GM21529 (cell line): ENCODE measurements at regions not wholly inside any gene's neighbourhood (a gene's known extent, or its start where the extent isn't known, plus 50 kb on each side); places are given as distances from the start of the nearest gene placed in this dataset.
A peak's percentile ranks its signal among the peaks of the same experiment; 100 is the strongest.
"Not testable (repeated sequence)": the region's sequence is repeated elsewhere in the genome, so short reads cannot be mapped to it uniquely, and the experiment has no call there.

Experiments used
- ATAC-seq: cut with Tn5 transposase; IDR thresholded peaks from one replicate; pipeline ENCODE4 v1.9.1; 2021; ENCODE audit not compliant: unreplicated experiment

GRCh38 chr2:43075054-43075593, 151.3 kb downstream of the ZFP36L2 start:
- ATAC-seq = no peak

DNA sequence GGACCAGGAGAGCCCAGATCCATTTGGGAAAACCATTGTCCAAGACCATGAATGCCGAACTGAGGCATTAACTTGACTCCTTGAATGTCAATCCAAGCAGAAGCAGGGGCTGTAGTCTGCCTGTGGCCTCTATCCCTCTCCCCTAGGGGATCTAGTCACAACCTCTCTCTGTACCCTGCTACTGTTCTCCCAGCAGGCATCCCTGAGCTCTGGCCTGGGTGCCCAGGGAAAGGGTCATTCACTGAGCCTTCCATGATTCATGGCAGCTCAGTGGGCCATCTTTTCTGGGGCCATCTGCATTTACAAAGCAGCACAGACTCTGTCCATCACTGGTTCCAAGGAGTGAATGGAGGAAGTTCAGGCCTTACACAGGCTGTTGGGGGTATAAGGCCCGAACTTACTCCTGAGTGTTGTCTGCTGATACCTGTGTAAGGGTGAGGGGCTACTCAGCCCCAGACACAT, 151.8 kb downstream of the ZFP36L2 start:
- no peak for ATAC-seq

GRCh38 chr2:43074052-43074451, 152.4 kb downstream of the ZFP36L2 start:
- no peak for ATAC-seq

DNA sequence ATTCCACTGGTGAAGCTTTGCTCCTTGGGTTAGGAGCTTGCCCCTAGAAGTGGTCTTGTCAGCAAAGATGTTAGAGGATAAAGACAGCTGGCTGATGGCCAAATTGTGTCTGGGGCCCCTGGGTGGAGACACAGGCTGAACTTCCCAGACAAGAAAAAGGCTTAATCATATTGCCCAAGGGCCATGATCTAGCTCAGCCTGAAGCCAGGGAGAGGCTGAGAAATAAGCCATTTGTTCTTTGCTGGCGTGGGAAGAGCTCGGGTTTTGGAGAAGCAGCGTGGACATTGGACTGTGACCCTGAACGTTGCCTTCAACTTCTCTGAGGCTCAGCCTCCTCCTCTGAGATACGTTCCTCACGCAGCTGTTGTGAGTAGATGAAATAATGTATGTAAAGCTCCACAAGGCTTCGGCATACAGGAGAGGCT, 153.0 kb downstream of the ZFP36L2 start:
- no peak for ATAC-seq

GRCh38 chr2:43071599-43072550, 154.5 kb downstream of the ZFP36L2 start:
- no peak for ATAC-seq

DNA sequence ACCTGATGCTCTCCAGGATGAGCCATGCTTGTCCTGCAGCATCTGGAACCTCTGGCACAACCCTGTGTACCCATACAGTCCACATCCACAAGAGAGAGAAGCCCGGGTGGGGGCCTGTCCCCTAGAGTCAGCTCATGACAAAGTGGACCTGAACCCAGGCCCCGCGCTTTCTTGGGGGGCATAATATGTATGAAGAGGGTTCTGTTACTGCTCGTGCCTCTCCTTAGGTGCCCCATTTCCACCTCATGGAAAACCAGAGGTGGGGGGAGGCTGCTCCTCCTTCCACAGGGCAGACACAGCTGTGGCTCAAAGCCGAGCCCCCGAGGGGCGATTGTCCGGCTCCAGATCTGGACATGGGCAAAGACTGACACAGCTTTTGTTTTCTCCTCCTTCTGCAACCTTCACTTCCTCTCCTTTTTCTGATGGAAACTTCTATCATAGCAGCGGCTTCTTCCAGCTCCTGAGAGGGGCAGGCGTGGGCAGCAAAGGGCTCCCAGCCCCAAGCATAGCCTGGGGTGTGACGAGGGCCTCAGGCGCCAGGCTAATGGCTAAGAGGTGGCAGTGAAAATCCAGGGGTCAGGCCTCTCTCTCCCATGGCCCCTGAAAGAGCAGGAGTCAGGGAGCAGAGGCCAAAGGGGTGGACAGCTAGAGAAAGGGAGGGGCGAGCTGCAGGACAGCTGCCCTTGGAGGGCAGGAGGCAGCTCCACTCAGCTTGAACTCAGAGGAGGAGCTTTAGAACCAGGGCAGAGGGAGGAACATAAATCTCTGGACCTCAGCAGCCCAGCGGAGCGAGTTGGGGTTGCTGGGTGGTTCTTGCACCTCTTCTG, 155.5 kb downstream of the ZFP36L2 start:
- no peak for ATAC-seq

DNA sequence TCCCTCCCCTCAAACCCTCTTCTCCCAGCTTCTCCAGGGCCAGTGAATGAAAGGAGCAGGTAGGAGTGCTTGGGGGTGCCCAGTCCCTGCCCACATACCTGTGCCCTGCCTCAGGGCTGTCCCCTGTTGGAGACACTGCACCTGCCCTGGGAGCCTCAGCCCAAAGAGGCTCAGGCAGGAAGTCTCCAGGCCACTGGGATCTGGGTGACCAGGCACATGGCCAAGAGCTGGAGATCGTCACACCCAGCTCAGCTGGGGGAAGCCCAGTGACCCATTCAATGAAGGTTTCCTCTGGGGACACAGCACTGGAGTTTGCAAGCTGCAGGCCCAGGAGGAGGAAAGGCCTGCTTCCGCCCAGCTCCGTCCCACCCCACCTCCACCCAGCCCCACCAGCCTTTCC, 156.4 kb downstream of the ZFP36L2 start:
- ATAC-seq = no peak

- no peak for ATAC-seq
These were observed 157.5 kb downstream of the ZFP36L2 start for GRCh38 chr2:43068631-43069517.

DNA sequence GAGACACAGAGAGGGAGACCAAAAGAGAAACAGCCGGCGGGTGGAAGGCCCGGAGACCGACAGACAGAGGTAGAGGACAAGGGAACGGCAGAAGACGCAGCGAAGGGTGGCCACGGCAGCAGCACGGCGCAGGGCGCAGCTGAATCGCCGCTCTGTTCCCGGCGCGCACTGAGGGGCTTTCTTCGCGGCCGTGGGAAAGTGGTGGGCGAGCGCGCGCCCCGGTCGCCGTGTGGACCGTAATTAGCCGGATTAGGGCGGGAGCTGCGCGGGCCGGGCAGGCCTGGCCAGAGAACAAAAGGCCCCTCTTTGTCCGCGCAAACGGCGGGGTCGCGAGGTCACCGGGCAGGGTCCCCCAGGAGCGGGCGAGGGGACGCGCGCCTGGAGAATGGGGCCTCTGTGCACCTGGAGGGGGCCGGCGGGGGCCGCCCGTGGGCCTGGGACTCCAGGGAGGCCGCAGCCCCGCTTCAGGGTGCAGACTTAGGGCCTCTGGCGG, 158.3 kb downstream of the ZFP36L2 start:
- ATAC-seq = no peak

GRCh38 chr2:43067254-43068040, 159.0 kb downstream of the ZFP36L2 start:
- ATAC-seq = no peak

DNA sequence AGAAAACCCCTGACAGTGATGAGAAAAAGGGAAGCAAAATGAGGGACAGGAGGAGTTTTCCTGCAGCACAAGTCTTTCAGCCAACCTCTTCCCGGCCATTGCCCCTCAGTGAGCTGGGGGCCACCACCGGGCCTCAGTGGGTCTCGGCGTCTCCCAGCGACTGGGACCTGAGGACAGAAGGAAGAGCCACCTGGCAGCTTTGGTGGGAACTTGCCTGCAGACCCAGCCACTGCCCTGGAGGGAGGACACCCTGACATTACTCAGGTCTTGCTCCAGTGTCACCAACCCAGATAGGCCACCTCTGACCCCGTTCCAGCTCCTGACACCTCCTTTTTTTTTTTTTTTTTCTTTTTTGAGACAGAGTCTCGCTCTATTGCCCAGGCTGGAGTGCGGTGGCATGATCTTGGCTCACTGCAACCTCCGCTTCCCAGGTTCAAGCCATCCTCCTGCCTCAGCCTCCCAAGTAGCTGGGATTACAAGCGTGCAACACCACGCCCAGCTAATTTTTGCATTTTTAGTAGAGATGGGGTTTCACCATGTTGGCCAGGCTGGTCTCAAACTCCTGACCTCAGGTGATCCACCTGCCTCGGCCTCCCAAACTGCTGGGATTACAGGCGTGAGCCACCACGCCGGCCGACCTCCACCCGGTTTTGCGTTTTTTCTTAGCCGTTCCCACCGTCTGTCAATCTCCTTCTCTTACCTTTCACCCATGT, 159.7 kb downstream of the ZFP36L2 start:
- ATAC-seq = not testable (repeated sequence)

DNA sequence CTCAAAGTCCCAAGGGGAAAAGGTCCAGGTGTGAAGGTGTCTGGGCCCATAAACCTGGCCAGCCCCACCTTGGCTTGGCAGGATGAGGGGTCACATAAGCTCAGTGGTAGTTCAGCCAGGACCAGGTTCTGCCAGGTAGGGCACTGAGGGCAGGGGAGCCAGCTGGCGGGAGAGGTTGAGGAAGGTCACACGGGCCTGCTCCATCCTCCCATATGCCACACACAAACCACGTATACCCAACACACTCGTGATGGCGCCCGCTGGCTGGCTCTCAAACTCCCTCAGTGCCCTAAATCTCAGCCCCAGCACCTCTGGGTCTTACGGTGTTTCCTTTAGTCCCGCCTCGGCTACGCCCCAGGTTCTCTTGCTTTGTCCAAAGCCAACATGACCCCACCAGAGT, 160.5 kb downstream of the ZFP36L2 start:
- ATAC-seq = no peak

DNA sequence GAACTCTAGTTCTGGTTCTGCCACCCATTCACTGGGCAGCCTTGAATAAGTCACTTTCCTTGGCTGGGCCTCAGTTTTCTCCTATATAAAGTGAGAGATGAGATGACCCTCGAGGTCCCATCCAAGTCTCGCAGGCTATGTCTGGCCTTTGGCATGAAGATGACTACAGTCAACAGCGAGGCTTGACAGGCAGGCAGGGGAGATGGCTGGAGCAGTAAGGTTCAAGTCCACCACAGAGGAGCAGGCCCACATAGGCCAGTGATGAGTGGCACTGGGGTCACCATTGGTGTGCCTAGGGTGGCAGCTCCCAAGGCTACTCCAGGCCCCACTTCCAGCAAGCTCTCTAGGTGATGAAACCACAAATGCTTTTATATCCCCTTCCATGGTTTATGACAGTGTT, 161.4 kb downstream of the ZFP36L2 start:
- no peak for ATAC-seq

DNA sequence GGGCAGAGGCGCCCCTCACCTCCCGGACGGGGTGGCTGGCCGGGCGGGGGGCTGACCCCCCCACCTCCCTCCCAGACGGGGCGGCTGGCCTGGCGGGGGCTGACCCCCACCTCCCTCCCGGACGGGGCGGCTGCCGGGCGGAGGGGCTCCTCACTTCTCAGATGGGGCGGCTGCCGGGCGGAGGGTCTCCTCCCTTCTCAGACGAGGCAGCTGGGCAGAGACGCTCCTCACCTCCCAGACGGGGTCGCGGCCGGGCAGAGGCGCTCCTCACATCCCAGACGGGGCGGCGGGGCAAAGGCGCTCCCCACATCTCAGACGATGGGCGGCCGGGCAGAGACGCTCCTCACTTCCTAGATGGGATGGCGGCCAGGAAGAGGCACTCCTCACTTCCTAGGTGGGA, 163.3 kb downstream of the ZFP36L2 start:
- ATAC-seq = not testable (repeated sequence)

DNA sequence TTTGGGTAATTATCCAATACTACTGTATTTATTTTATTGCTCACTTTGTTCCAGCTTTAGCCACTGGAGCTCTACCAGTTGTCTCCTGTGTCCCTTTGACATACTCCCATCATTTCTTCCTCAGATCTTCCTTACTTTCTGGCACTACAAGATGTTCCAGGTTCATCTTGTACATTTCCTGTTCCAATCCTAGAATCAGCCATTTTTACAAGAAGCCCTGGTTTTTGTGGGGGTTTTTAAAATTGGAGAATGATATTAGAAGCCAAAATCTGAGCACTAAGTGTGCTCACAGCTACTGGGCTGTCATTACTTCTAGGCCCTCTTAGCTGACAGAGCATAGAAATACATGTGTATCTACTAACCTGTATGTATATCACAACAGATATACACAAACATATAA, 164.3 kb downstream of the ZFP36L2 start:
- ATAC-seq = no peak

GRCh38 chr2:43060390-43061016, 165.9 kb downstream of the ZFP36L2 start:
- no peak for ATAC-seq

DNA sequence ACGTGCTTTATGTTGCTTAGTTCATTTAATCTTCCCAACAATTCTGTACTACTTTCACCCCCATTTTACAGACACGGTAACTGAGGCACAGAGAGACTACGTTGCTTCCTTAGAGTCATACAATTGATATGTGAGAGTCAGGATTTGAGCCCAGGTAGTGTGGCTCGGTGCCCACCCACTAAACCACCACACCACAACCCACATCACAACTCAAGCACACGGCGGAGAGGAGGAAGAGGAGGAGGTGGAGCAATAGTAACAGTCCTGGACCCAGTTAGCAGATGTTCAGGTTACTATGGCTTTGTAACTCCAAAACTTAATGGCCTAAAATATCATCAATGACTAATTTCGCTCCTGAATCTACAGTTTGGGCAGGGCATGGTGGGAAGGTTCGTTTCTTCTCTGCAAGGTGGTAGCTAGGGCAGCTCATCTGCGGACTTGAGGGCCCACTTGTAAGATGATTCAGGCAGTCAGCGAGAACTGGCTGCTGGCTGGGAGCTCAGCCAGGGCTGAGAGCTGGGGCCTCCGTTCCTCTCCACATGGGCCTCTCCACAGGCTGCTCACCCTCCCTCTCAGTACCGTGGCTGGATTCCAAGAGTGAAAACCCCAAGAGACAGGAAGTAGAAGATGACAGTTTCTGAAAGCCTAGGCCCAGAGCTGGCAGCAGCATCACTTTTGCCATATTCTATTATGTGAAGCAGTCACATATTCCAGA, 167.1 kb downstream of the ZFP36L2 start:
- peak; percentile 79 for ATAC-seq

GRCh38 chr2:43058726-43059110, 167.7 kb downstream of the ZFP36L2 start:
- no peak for ATAC-seq
